ENCODE measurements at regions not wholly inside any gene's neighbourhood (a gene's known extent, or its start where the extent isn't known, plus 50 kb on each side); places are given as distances from the start of the nearest gene placed in this dataset.

DNA sequence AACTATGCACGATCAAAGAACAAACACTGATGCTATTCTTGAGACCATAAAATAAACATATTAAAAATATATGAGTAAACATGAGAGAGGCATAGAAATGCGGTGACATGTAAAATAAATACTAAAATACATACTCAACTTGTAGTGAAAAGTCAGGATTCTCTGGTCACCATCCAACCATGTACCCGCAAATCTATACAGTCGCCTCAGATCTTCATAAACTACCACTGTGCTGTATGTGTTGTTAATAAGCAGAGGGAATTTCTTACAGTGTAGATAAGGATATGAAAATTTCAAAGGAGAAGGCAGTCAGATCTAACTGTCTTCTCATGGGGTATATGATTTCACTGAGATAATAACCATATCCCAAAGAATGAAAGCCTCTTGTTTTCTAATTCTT, 67.8 kb upstream of the FAM47B start:
- TF ChIP-seq, protein P1, sequence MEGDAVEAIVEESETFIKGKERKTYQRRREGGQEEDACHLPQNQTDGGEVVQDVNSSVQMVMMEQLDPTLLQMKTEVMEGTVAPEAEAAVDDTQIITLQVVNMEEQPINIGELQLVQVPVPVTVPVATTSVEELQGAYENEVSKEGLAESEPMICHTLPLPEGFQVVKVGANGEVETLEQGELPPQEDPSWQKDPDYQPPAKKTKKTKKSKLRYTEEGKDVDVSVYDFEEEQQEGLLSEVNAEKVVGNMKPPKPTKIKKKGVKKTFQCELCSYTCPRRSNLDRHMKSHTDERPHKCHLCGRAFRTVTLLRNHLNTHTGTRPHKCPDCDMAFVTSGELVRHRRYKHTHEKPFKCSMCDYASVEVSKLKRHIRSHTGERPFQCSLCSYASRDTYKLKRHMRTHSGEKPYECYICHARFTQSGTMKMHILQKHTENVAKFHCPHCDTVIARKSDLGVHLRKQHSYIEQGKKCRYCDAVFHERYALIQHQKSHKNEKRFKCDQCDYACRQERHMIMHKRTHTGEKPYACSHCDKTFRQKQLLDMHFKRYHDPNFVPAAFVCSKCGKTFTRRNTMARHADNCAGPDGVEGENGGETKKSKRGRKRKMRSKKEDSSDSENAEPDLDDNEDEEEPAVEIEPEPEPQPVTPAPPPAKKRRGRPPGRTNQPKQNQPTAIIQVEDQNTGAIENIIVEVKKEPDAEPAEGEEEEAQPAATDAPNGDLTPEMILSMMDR (IDR thresholded peaks at IDR 0.05), result no peak
- TF ChIP-seq POLR2A (IDR thresholded peaks at IDR 0.05), result no peak

All from stomach (tissue), 4 donors.